Adrenal gland (tissue), 5 donors: ENCODE measurements at regions not wholly inside any gene's neighbourhood (a gene's known extent, or its start where the extent isn't known, plus 50 kb on each side); places are given as distances from the start of the nearest gene placed in this dataset.

ENCODE experiments used
- CTCF ChIP-seq, 6 experiments: fragments of 450-650 bp in 4 of 6; fragments of 200-600 bp in 2 of 6; sonication (generic) in 1 of 6; IDR thresholded peaks; 1 replicate in 5 of 6; 2 replicates in 1 of 6; pipeline versions ENCODE4 v1.5.1 to v1.8.0; 2016 to 2021; ENCODE audit warnings: antibody characterized with exemption in 6 of 6, mild to moderate bottlenecking in 2 of 6, moderate library complexity in 1 of 6
- POLR2A ChIP-seq, 2 donors: fragments of 450-650 bp; IDR thresholded peaks; one replicate each; pipeline ENCODE4 v1.6.1; 2017; ENCODE audit warnings: antibody characterized with exemption in 2 of 2, mild to moderate bottlenecking in 2 of 2, moderate library complexity in 1 of 2
- donor health status: DM: no; HTN: no; CAD: no.

DNA sequence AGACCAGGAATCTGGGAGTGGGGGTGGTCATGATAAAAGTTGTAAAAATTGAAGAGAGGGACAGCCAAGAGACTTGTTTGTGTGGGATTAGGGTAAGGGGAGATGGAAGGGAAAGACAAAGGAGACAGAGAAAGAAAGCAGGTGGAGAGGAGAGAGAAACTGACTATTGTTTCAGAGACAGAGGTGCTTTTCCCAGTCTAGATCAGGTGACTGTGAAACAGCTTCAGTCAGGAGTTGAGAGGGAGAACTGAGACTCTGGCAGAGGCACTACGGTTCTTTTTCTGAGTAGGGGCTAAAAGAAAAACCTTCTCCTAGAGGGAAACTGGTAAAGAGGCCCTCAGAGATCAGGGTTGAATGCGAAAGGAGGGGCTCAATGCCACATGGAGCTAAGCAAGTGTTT, 106.4 kb downstream of the KDR start:
- TF ChIP-seq CTCF (IDR thresholded peaks at IDR 0.05): no peak
- no peak for TF ChIP-seq POLR2A (IDR thresholded peaks at IDR 0.05)
